Trophoblast cell (in vitro differentiated cells and primary cell): ENCODE measurements at regions not wholly inside any gene's neighbourhood (a gene's known extent, or its start where the extent isn't known, plus 50 kb on each side); places are given as distances from the start of the nearest gene placed in this dataset.

Experiments
- DNase-seq, 2 donors: peaks; one replicate each; pipeline ENCODE4 v3.0.0-alpha.2; 2016
- H2AFZ ChIP-seq: 2 replicates; pipeline ENCODE4 v1.6.1; 2013; ENCODE audit warnings: low read length, moderate library complexity, mild to moderate bottlenecking; ENCODE audit not compliant: insufficient read depth, poor library complexity
- H2AK5ac ChIP-seq: 2 replicates; pipeline ENCODE4 v1.6.1; 2013; ENCODE audit warnings: mild to moderate bottlenecking, low read length
- H2BK120ac ChIP-seq: 2 replicates; pipeline ENCODE4 v1.6.1; 2013; ENCODE audit warnings: low read length, mild to moderate bottlenecking, moderate library complexity; ENCODE audit not compliant: insufficient read depth, poor library complexity
- H2BK12ac ChIP-seq: 2 replicates; pipeline ENCODE4 v1.6.1; 2013; ENCODE audit warnings: mild to moderate bottlenecking, low read length, moderate library complexity
- H2BK5ac ChIP-seq: 2 replicates; pipeline ENCODE4 v1.6.1; 2013; ENCODE audit warnings: low read length, low read depth, moderate library complexity, mild to moderate bottlenecking; ENCODE audit not compliant: poor library complexity
- H3K14ac ChIP-seq: 2 replicates; pipeline ENCODE4 v1.6.1; 2013; ENCODE audit warnings: mild to moderate bottlenecking, low read length
- H3K18ac ChIP-seq: 2 replicates; pipeline ENCODE4 v1.6.1; 2013; ENCODE audit warnings: mild to moderate bottlenecking, low read length
- H3K23ac ChIP-seq: 2 replicates; pipeline ENCODE4 v1.6.1; 2013; ENCODE audit warnings: low read length
- H3K27ac ChIP-seq: 2 replicates; pipeline ENCODE4 v1.5.1; 2013; ENCODE audit warnings: low read depth, mild to moderate bottlenecking, inconsistent platforms, low read length, moderate library complexity
- H3K27me3 ChIP-seq: 2 replicates; pipeline ENCODE4 v1.6.1; 2013; ENCODE audit warnings: inconsistent platforms, mild to moderate bottlenecking, low read length, moderate library complexity; ENCODE audit not compliant: insufficient read depth
- H3K36me3 ChIP-seq, 2 experiments: 1 replicate in 1 of 2; 2 replicates in 1 of 2; pipeline ENCODE4 v1.6.1; 2013; ENCODE audit warnings: low read length in 2 of 2, mild to moderate bottlenecking in 2 of 2, moderate library complexity in 1 of 2; ENCODE audit not compliant: insufficient read depth in 2 of 2, control insufficient read depth in 1 of 2
- H3K4ac ChIP-seq: 2 replicates; pipeline ENCODE4 v1.6.1; 2013; ENCODE audit warnings: low read depth, mild to moderate bottlenecking, low read length, moderate library complexity
- H3K4me1 ChIP-seq, 2 experiments: 1 replicate in 1 of 2; 2 replicates in 1 of 2; pipeline ENCODE4 v1.6.1; 2013; ENCODE audit warnings: low read length in 2 of 2, mild to moderate bottlenecking in 2 of 2, moderate library complexity in 1 of 2; ENCODE audit not compliant: insufficient read depth in 2 of 2, control insufficient read depth in 1 of 2
- H3K4me2 ChIP-seq: 2 replicates; pipeline ENCODE4 v1.6.1; 2013; ENCODE audit warnings: inconsistent platforms, mild to moderate bottlenecking, low read length, moderate library complexity
- H3K4me3 ChIP-seq: 2 replicates; pipeline ENCODE4 v1.5.1; 2013; ENCODE audit warnings: mild to moderate bottlenecking, low read depth, low read length, inconsistent platforms
- H3K79me1 ChIP-seq: one replicate; pipeline ENCODE4 v1.6.1; 2013; ENCODE audit warnings: low read length
- H3K79me2 ChIP-seq: 2 replicates; pipeline ENCODE4 v1.6.1; 2013; ENCODE audit warnings: low read length, mild to moderate bottlenecking; ENCODE audit not compliant: control insufficient read depth, insufficient read depth, poor library complexity
- H3K9ac ChIP-seq: 2 replicates; pipeline ENCODE4 v1.6.1; 2013; ENCODE audit warnings: mild to moderate bottlenecking, low read length
- H3K9me3 ChIP-seq: 2 replicates; pipeline ENCODE4 v1.6.1; 2013; ENCODE audit warnings: low read depth, mild to moderate bottlenecking, control low read depth, inconsistent platforms, low read length; ENCODE audit not compliant: insufficient read depth
- H4K12ac ChIP-seq: 2 replicates; pipeline ENCODE4 v1.6.1; 2013; ENCODE audit warnings: low read depth, mild to moderate bottlenecking, low read length, moderate library complexity
- H4K8ac ChIP-seq: 2 replicates; pipeline ENCODE4 v1.6.1; 2013; ENCODE audit warnings: low read depth, mild to moderate bottlenecking, low read length, moderate library complexity
- H4K91ac ChIP-seq: one replicate; pipeline ENCODE4 v1.6.1; 2013; ENCODE audit warnings: low read depth, mild to moderate bottlenecking, low read length, moderate library complexity
- WGBS: extraction: QIAGEN DNeasy Blood & Tissue Kit; methylation state at CpG from one replicate; pipeline ENCODE4 v1.1.7; 2013; ENCODE audit warnings: missing lambda C conversion rate; ENCODE audit not compliant: insufficient read length, insufficient coverage; ENCODE audit errors: extremely low coverage; 5-methylcytosine and 5-hydroxymethylcytosine counted together

GRCh38 chr18:23399067-23399466 lies 54.0 kb upstream of the RIOK3 start:
- Histone ChIP-seq H3K4me2 (no peak overlapping the region), H3K18ac (no peak overlapping the region), H2AK5ac (no peak overlapping the region), H2BK12ac (no peak overlapping the region), H2AFZ (no peak overlapping the region), H3K23ac (no peak overlapping the region), H3K36me3 (no peaks in the 10 kb centered on the region), H4K91ac (no peak overlapping the region), H3K79me1 (peaks cover 3% of the 10 kb centered on the region), H3K4me1 (peaks cover 6 to 8% of the 10 kb centered on the region in 2 experiments), H2BK5ac (no peak overlapping the region), H4K12ac (no peak overlapping the region), H3K27me3 (no peaks in the 10 kb centered on the region), H3K9ac (no peak overlapping the region), H3K4me3 (no peak overlapping the region), H3K4ac (no peak overlapping the region), H3K9me3 (no peaks in the 10 kb centered on the region), H3K27ac (no peak overlapping the region), H4K8ac (no peak overlapping the region), H2BK120ac (no peak overlapping the region), H3K14ac (no peak overlapping the region), H3K79me2 (peaks cover 2% of the 10 kb centered on the region)
- WGBS = no CpG with 5 or more reads among the region's 5 CpGs
- DNase-seq = no peak

- peaks cover 2% of the 10 kb centered on the region for H3K79me2 ChIP-seq
- H4K8ac ChIP-seq = no peak overlapping the region
- peaks cover 8 to 11% of the 10 kb centered on the region in 2 experiments for H3K4me1 ChIP-seq
- no peak overlapping the region for H4K91ac ChIP-seq
- H2AFZ ChIP-seq = no peak overlapping the region
- H3K79me1 ChIP-seq = peaks cover 3% of the 10 kb centered on the region
- H3K4ac ChIP-seq = no peak overlapping the region
- no peak overlapping the region for H3K4me3 ChIP-seq
- no peaks in the 10 kb centered on the region for H3K36me3 ChIP-seq
- H3K9ac ChIP-seq = no peak overlapping the region
- H4K12ac ChIP-seq = no peak overlapping the region
- DNase-seq = no peak
- no peak overlapping the region for H3K14ac ChIP-seq
- H2BK120ac ChIP-seq = no peak overlapping the region
- no peak overlapping the region for H3K4me2 ChIP-seq
- H3K27me3 ChIP-seq = no peaks in the 10 kb centered on the region
- H2BK5ac ChIP-seq = no peak overlapping the region
- H3K18ac ChIP-seq = no peak overlapping the region
- no peak overlapping the region for H2AK5ac ChIP-seq
- H3K27ac ChIP-seq = no peak overlapping the region
- no peak overlapping the region for H3K23ac ChIP-seq
- no peaks in the 10 kb centered on the region for H3K9me3 ChIP-seq
- H2BK12ac ChIP-seq = no peak overlapping the region
- no CpG with 5 or more reads among the region's 3 CpGs for WGBS
Observed at GRCh38 chr18:23400918-23401317, 52.2 kb upstream of the RIOK3 start.

- Histone ChIP-seq H3K23ac (no peak overlapping the region), H4K91ac (peak overlapping the region; percentile 97)
Observed at GRCh38 chr18:23401400-23402347, 51.4 kb upstream of the RIOK3 start.

More at GRCh38 chr18:23401400-23402347, 51.4 kb upstream of the RIOK3 start:
- H3K9me3 ChIP-seq = no peaks in the 10 kb centered on the region
- H3K4ac ChIP-seq = peak overlapping the region; percentile 70
- H2AK5ac ChIP-seq = peak overlapping the region; percentile 93
- WGBS = no CpG with 5 or more reads among the region's 10 CpGs
- H2AFZ ChIP-seq = peak overlapping the region; percentile 85
- H2BK120ac ChIP-seq = peak overlapping the region; percentile 95
- H4K12ac ChIP-seq = peak overlapping the region; percentile 89
- H3K4me1 ChIP-seq = peaks cover 11% of the 10 kb centered on the region in 2 experiments
- H3K79me1 ChIP-seq = peaks cover 3% of the 10 kb centered on the region
- H3K14ac ChIP-seq = peak overlapping the region; percentile 98
- H3K4me3 ChIP-seq = no peak overlapping the region
- peak overlapping the region; percentile 99 for H2BK12ac ChIP-seq
- no peak for DNase-seq
- H3K18ac ChIP-seq = peak overlapping the region; percentile 97
- peak overlapping the region; percentile 56 for H3K27ac ChIP-seq
- no peaks in the 10 kb centered on the region for H3K27me3 ChIP-seq
- peaks cover 2% of the 10 kb centered on the region for H3K79me2 ChIP-seq
- H3K9ac ChIP-seq = no peak overlapping the region
- H3K36me3 ChIP-seq = no peaks in the 10 kb centered on the region
- H3K4me2 ChIP-seq = no peak overlapping the region
- H2BK5ac ChIP-seq = peak overlapping the region; percentile 91
- H4K8ac ChIP-seq = peak overlapping the region; percentile 91
